Muscle layer of colon (tissue), 2 donors: ENCODE measurements at regions not wholly inside any gene's neighbourhood (a gene's known extent, or its start where the extent isn't known, plus 50 kb on each side); places are given as distances from the start of the nearest gene placed in this dataset.

Experiments used
- H3K27ac ChIP-seq: one replicate; pipeline ENCODE4 v1.7.0; 2013; ENCODE audit warnings: low read depth, mild to moderate bottlenecking, low read length, moderate library complexity
- H3K27me3 ChIP-seq, 2 donors: one replicate each; pipeline ENCODE4 v1.7.0; 2013; ENCODE audit warnings: low read length in 2 of 2, mild to moderate bottlenecking in 2 of 2; ENCODE audit not compliant: insufficient read depth in 2 of 2, control insufficient read depth in 1 of 2
- H3K36me3 ChIP-seq: one replicate; pipeline ENCODE4 v1.7.0; 2013; ENCODE audit warnings: mild to moderate bottlenecking, low read length; ENCODE audit not compliant: insufficient read depth
- H3K4me1 ChIP-seq: one replicate; pipeline ENCODE4 v1.7.0; 2013; ENCODE audit warnings: mild to moderate bottlenecking, low read length; ENCODE audit not compliant: insufficient read depth
- H3K4me3 ChIP-seq, 2 donors: one replicate each; pipeline ENCODE4 v1.7.0; 2013; ENCODE audit warnings: low read length in 2 of 2, low read depth in 1 of 2, mild to moderate bottlenecking in 1 of 2, moderate library complexity in 1 of 2
- H3K9ac ChIP-seq: one replicate; pipeline ENCODE4 v1.7.0; 2013; ENCODE audit warnings: low read length
- H3K9me3 ChIP-seq: one replicate; pipeline ENCODE4 v1.7.0; 2013; ENCODE audit warnings: mild to moderate bottlenecking, low read length
- donor health status: abdominal sarcoma.
- donor health status: Adenocarcinoma of cecum.

- no peak overlapping the region for H3K27ac ChIP-seq
Measured at GRCh38 chr18:10289251-10289650, 165.2 kb upstream of the APCDD1 start.

GRCh38 chr18:10289951-10290637 is 164.3 kb upstream of the APCDD1 start:
- Histone ChIP-seq H3K27ac (no peak overlapping the region), H3K36me3 (no peaks in the 10 kb centered on the region), H3K27me3 (no peaks in the 10 kb centered on the region), H3K4me3 (no peak overlapping the region), H3K9ac (no peak overlapping the region), H3K9me3 (no peaks in the 10 kb centered on the region), H3K4me1 (no peaks in the 10 kb centered on the region)

More at GRCh38 chr18:10289251-10289650, 165.2 kb upstream of the APCDD1 start:
- Histone ChIP-seq H3K4me1 (no peaks in the 10 kb centered on the region), H3K27me3 (no peaks in the 10 kb centered on the region), H3K4me3 (no peak overlapping the region), H3K9me3 (no peaks in the 10 kb centered on the region), H3K36me3 (no peaks in the 10 kb centered on the region), H3K9ac (no peak overlapping the region)

GRCh38 chr18:10290638-10291235 is 163.7 kb upstream of the APCDD1 start:
- Histone ChIP-seq H3K36me3 (no peaks in the 10 kb centered on the region), H3K27ac (no peak overlapping the region)

GRCh38 chr18:10291568-10291981 is 162.9 kb upstream of the APCDD1 start:
- no peaks in the 10 kb centered on the region for H3K27me3 ChIP-seq
- H3K9me3 ChIP-seq: no peaks in the 10 kb centered on the region
- H3K9ac ChIP-seq: no peak overlapping the region
- H3K4me3 ChIP-seq: no peak overlapping the region
- H3K4me1 ChIP-seq: no peaks in the 10 kb centered on the region
- H3K27ac ChIP-seq: no peak overlapping the region
- no peaks in the 10 kb centered on the region for H3K36me3 ChIP-seq

More at GRCh38 chr18:10290638-10291235, 163.7 kb upstream of the APCDD1 start:
- no peaks in the 10 kb centered on the region for H3K4me1 ChIP-seq
- H3K9me3 ChIP-seq: no peaks in the 10 kb centered on the region
- H3K27me3 ChIP-seq: no peaks in the 10 kb centered on the region
- no peak overlapping the region for H3K4me3 ChIP-seq
- no peak overlapping the region for H3K9ac ChIP-seq

GRCh38 chr18:10293966-10294365 is 160.5 kb upstream of the APCDD1 start:
- Histone ChIP-seq H3K36me3 (no peaks in the 10 kb centered on the region), H3K9ac (no peak overlapping the region), H3K27ac (no peak overlapping the region), H3K9me3 (no peaks in the 10 kb centered on the region), H3K27me3 (no peaks in the 10 kb centered on the region), H3K4me3 (no peak overlapping the region), H3K4me1 (no peaks in the 10 kb centered on the region)

- no peak overlapping the region for H3K27ac ChIP-seq
- no peak overlapping the region for H3K9ac ChIP-seq
- no peaks in the 10 kb centered on the region for H3K36me3 ChIP-seq
- no peak overlapping the region for H3K4me3 ChIP-seq
- no peaks in the 10 kb centered on the region for H3K9me3 ChIP-seq
- H3K4me1 ChIP-seq: no peaks in the 10 kb centered on the region
- H3K27me3 ChIP-seq: no peaks in the 10 kb centered on the region
Measured at GRCh38 chr18:10295751-10296150, 158.7 kb upstream of the APCDD1 start.

GRCh38 chr18:10296491-10296890 is 157.9 kb upstream of the APCDD1 start:
- no peak overlapping the region for H3K9ac ChIP-seq
- no peaks in the 10 kb centered on the region for H3K9me3 ChIP-seq
- H3K27ac ChIP-seq: no peak overlapping the region
- H3K27me3 ChIP-seq: no peaks in the 10 kb centered on the region
- H3K4me1 ChIP-seq: no peaks in the 10 kb centered on the region
- H3K36me3 ChIP-seq: no peaks in the 10 kb centered on the region
- no peak overlapping the region for H3K4me3 ChIP-seq

- no peaks in the 10 kb centered on the region for H3K36me3 ChIP-seq
- H3K27me3 ChIP-seq: no peaks in the 10 kb centered on the region
- H3K4me1 ChIP-seq: no peaks in the 10 kb centered on the region
- no peak overlapping the region for H3K27ac ChIP-seq
- no peak overlapping the region for H3K4me3 ChIP-seq
- H3K9ac ChIP-seq: no peak overlapping the region
- no peaks in the 10 kb centered on the region for H3K9me3 ChIP-seq
Measured at GRCh38 chr18:10297086-10297485, 157.3 kb upstream of the APCDD1 start.

- Histone ChIP-seq H3K9ac (no peak overlapping the region), H3K27ac (no peak overlapping the region), H3K4me3 (no peak overlapping the region), H3K4me1 (no peaks in the 10 kb centered on the region), H3K27me3 (no peaks in the 10 kb centered on the region), H3K9me3 (no peaks in the 10 kb centered on the region), H3K36me3 (no peaks in the 10 kb centered on the region)
Measured at GRCh38 chr18:10298346-10298745, 156.1 kb upstream of the APCDD1 start.

- Histone ChIP-seq H3K27ac (no peak overlapping the region), H3K4me3 (no peak overlapping the region), H3K27me3 (no peaks in the 10 kb centered on the region), H3K9ac (no peak overlapping the region), H3K9me3 (no peaks in the 10 kb centered on the region), H3K4me1 (no peaks in the 10 kb centered on the region), H3K36me3 (no peaks in the 10 kb centered on the region)
Measured at GRCh38 chr18:10299643-10300042, 154.8 kb upstream of the APCDD1 start.

GRCh38 chr18:10300739-10301138 is 153.7 kb upstream of the APCDD1 start:
- no peaks in the 10 kb centered on the region for H3K9me3 ChIP-seq
- no peaks in the 10 kb centered on the region for H3K27me3 ChIP-seq
- H3K36me3 ChIP-seq: no peaks in the 10 kb centered on the region
- H3K9ac ChIP-seq: no peak overlapping the region
- no peak overlapping the region for H3K27ac ChIP-seq
- H3K4me3 ChIP-seq: no peak overlapping the region
- H3K4me1 ChIP-seq: no peaks in the 10 kb centered on the region
